ENCODE measurements at regions not wholly inside any gene's neighbourhood (a gene's known extent, or its start where the extent isn't known, plus 50 kb on each side); places are given as distances from the start of the nearest gene placed in this dataset.

DNA sequence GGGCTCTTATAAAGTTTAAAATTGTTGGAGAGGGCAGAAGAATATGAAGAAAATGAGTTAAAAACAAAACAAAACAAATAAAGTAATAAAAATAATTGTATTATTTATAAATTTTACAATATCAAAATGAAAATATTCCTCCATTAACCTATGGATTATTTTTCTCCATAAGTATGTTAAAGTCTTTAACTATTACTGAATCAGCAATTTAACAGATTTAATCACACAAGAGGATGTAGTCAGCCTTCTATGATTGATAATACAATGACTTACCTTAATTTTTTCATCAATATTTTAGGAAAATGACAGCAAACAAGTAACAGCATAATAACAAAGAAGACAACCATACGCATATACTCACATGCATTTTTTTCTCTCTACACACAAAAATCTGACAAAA is 1195.3 kb upstream of the NUDT12 start:
- TF ChIP-seq, protein P1, sequence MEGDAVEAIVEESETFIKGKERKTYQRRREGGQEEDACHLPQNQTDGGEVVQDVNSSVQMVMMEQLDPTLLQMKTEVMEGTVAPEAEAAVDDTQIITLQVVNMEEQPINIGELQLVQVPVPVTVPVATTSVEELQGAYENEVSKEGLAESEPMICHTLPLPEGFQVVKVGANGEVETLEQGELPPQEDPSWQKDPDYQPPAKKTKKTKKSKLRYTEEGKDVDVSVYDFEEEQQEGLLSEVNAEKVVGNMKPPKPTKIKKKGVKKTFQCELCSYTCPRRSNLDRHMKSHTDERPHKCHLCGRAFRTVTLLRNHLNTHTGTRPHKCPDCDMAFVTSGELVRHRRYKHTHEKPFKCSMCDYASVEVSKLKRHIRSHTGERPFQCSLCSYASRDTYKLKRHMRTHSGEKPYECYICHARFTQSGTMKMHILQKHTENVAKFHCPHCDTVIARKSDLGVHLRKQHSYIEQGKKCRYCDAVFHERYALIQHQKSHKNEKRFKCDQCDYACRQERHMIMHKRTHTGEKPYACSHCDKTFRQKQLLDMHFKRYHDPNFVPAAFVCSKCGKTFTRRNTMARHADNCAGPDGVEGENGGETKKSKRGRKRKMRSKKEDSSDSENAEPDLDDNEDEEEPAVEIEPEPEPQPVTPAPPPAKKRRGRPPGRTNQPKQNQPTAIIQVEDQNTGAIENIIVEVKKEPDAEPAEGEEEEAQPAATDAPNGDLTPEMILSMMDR (conservative IDR thresholded peaks at IDR 0.05 in 1 of 2, IDR thresholded peaks at IDR 0.05 in 1 of 2; ENCODE audit: extremely low read depth in 1 of 2, insufficient read depth in 1 of 2, low read depth in 1 of 2, low read length in 2 of 2) = no peak
- no peak for TF ChIP-seq EZH2 (IDR thresholded peaks at IDR 0.05; ENCODE audit: borderline replicate concordance, low read length)

Measured in mammary epithelial cell (primary cell).